HG03097 (cell line): ENCODE measurements at regions not wholly inside any gene's neighbourhood (a gene's known extent, or its start where the extent isn't known, plus 50 kb on each side); places are given as distances from the start of the nearest gene placed in this dataset.
"Not testable (repeated sequence)": the region's sequence is repeated elsewhere in the genome, so short reads cannot be mapped to it uniquely, and the experiment has no call there.

Experiments
- ATAC-seq: cut with Tn5 transposase; IDR thresholded peaks from one replicate; pipeline ENCODE4 v1.9.1; 2021; ENCODE audit not compliant: unreplicated experiment, low FRiP score

GRCh38 chr3:82424031-82424339 is 662.5 kb upstream of the GBE1 start:
- ATAC-seq: no peak

GRCh38 chr3:82423268-82424030 is 662.0 kb upstream of the GBE1 start:
- no peak for ATAC-seq

- ATAC-seq: no peak
Measured at GRCh38 chr3:82416830-82417229, 655.4 kb upstream of the GBE1 start.

DNA sequence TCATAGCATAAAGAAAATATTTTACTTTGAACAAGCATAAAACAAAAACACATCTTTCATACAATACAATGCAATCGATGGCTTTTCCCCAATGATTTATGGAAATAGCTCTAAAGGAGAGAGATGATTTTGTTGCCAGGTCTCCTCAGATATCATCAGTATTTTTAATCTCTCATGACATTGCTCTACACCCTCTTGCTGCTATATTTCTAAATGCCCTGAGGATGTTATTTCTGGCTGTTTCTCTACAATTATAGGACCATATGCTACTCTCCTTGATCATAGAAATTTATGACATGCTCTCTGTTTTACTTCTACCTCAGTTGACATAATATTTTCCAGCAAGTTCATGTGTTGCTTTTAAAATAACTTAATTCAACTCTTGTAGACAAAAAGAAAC is 654.9 kb upstream of the GBE1 start:
- no peak for ATAC-seq

- no peak for ATAC-seq
Measured at GRCh38 chr3:82413171-82413570, 651.7 kb upstream of the GBE1 start.

- no peak for ATAC-seq
Measured at GRCh38 chr3:82410366-82410765, 648.9 kb upstream of the GBE1 start.

- no peak for ATAC-seq
Measured at GRCh38 chr3:82409842-82410241, 648.4 kb upstream of the GBE1 start.

- no peak for ATAC-seq
Measured at GRCh38 chr3:82392203-82392775, 630.8 kb upstream of the GBE1 start.

DNA sequence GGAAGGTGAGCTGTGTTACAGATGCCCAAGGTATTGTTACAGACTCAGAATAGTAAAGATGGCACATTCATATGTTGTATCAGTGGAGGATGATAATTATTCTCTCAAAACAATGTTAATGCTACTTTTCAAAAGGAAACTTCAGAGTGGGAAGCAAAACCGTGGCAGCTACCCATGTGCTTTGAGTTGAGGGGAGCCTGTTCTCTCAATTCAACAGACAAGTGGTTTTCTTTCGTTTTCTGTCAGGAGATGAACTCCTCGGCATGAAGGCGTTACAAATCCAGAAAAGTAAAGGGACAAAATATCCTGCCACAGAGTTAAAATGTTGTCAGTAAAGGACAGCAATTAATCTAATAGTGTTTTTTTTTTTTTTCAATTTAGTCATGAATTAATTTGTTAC is 629.4 kb upstream of the GBE1 start:
- ATAC-seq: no peak

- no peak for ATAC-seq
Measured at GRCh38 chr3:82386647-82387046, 625.2 kb upstream of the GBE1 start.

DNA sequence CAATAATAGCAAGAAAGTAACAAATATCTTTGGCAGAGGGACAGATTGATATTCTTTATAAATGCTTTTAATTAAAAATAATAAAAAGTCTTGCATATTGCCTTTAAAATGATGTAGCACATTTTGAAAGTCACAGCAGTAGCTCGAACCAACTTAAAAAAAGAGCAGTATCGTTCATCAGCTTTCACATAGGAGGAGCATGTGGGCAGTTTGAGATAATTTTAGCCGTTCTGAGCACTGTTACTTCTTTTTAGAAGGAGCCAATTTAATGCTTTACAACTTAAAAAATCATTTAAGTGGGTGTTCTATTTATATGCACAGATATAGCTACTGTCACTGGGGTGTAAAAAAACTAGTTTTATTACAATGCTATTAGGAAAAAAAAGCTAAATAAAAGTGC is 622.7 kb upstream of the GBE1 start:
- ATAC-seq: no peak

GRCh38 chr3:82382831-82383230 is 621.4 kb upstream of the GBE1 start:
- ATAC-seq: no peak

DNA sequence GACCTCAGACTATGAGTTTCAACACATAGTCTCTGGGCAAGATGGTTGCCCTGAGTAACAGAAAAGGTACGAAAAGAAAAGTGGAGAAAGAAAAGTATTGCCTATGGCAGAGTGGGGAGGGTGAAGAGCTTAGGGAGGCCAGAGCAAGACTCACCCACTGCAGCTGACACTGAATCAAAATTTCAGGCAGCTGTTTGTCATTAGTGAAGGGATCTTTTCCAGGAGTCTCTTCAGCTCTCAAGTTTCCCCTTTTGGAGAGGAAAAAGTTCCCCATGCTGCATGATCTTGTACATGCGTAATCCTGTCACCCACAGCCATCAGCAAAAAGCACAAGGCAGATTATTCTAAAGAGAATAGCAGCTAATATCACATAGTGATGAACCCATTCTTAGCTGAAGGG is 616.9 kb upstream of the GBE1 start:
- ATAC-seq: no peak

- no peak for ATAC-seq
Measured at GRCh38 chr3:82376883-82377282, 615.4 kb upstream of the GBE1 start.

GRCh38 chr3:82373833-82374232 is 612.4 kb upstream of the GBE1 start:
- ATAC-seq: not testable (repeated sequence)

DNA sequence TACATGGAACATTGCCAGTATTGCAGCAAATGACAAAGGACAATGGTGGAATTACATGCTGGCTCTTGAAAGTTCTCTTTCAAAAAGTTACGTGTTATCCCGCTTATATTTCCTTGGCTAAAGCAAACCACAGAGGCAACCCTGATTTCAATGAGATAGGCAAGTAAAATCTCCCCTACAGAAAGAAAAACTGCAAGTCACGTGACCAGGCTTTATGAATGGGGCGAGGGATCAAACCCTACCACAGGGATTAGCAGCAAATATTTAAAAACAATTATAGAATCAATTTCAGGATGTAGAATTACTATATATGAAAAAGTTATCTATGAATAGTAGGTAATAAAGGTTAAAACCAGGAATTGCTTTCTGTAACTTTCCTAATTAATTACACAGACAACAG is 603.4 kb upstream of the GBE1 start:
- no peak for ATAC-seq

- no peak for ATAC-seq
Measured at GRCh38 chr3:82363131-82363530, 601.7 kb upstream of the GBE1 start.

- no peak for ATAC-seq
Measured at GRCh38 chr3:82355228-82355627, 593.8 kb upstream of the GBE1 start.

DNA sequence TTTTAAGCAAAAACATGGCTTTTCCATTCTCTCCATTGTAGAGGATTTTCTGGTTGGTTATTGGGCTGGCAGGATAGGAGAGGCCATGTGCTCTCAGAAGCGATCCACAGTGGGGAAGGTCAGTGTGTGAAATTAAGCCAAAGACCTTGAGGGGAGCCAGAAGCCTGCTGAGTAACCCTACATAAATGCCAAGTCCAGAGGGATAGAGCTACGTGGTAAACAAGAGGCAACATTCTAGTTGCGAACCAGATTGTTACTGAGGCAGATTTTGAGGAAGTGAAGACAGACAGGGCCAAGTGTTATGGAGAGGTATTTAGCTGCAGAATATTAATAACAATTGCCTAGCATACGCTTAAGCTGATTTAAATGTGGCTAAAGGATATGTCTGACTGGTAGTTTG is 592.8 kb upstream of the GBE1 start:
- no peak for ATAC-seq

DNA sequence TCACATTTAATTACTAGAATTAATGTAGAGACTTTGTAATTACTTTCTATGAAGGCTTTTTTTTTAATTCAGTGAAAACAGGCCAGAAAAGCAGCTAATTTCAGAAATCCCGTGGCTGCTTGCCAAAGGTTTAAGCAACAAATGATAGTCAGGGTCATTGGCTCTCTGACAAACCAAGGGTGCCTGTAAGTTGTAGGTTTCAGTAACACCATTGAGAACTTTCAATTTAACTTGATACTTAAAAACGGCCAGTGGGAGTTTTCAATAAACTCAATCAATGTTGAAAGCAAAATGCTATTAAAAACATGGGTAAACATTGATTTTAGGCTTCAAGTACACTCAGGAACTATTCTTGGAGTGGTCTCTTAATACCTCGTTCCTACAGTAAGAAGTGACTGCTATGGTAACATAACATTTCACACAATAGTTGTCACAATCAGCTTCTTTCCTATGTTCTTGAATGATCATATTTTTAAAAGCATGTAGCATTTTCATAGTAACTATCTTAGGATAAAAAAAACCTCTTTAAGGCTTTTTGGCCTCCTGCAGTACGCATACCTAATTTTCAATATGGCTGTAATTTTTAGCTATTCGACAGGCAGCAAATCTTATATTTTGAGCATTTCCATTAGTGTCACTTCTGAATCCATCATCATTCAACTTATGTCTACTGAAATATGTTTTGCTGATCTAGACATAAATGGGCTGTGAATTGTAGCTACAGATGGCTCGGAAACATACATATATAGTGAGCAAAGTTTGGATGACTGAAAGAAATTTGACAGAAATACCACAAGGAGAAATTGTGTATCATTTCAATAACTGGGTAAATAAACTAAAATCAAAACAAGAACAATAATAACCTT is 592.1 kb upstream of the GBE1 start:
- ATAC-seq: no peak

DNA sequence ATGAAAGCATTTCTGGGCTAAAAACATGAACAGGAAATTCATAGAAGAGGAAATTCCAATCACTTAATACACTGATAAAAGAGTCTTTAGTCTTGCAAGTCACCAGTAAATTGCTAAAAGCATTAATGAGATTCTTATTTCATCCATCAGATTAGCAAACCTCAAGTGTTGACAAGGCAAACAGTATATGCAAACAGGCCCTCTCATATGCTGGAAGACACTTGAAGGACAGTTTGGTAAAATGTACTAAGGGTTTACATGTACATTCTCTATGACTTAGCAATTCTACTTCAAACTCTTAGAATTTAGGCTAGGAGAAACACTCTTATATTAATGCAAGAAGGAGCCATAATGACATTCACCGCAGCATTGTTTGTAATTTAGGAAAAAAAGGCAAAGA is 586.1 kb upstream of the GBE1 start:
- ATAC-seq: no peak

DNA sequence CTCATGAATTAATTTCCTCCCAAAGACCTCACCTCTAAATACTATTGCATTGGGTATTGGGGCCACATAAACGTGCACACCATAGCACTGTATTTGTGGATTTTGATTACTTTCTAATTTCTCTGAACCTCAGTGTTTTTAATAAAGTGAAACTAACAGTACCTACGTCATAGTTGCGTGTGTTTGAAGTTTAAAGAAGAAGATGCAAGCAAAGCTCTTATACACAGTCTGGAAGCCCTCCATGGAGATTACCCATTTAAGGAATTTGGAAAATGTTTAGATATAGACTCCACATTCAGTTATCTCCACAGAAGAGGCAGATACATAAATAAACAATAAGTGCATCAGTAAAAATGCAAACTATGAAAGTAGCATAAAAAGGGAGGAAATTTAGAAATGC is 581.1 kb upstream of the GBE1 start:
- ATAC-seq: no peak
